ENCODE measurements at regions not wholly inside any gene's neighbourhood (a gene's known extent, or its start where the extent isn't known, plus 50 kb on each side); places are given as distances from the start of the nearest gene placed in this dataset.

DNA sequence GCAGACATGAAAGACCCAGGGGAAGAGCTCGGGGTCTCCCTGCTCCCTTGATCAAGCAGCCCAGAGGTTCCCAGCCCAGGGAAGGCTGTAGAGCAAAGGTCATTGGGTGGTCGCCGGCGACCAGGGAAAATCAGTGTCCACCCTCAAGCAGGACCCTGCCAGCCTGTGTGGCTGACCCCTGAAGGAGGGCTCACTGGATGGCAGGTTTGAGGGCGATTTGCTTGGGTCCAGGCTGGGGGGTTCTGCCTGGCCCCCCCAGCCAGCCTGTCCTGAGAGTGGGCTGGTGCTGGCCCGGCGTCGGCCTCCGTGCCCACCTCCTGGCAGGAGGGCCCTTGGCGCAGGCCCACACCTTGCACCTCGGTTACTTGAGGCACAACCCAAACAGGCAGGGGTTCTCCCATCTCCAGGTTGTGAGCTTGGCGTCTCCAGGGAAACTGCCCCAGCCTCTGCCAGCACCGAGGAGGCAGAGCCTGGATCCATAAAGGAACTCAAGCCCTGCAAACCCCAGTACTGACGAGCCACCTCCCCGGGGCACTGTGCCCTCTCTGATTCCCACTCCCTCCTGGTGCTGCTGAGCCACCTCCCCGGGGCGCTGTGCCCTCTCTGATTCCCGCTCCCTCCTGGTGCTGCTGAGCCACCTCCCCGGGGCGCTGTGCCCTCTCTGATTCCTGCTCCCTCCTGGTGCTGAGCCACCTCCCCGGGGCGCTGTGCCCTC is 329.0 kb upstream of the SFSWAP start:
- no peak for TF ChIP-seq CTCF (IDR thresholded peaks at IDR 0.05)
- no peak for TF ChIP-seq POLR2A (IDR thresholded peaks at IDR 0.05)

Data from esophagus squamous epithelium (tissue), 4 donors.